Astrocyte (in vitro differentiated cells and primary cell): ENCODE measurements at regions not wholly inside any gene's neighbourhood (a gene's known extent, or its start where the extent isn't known, plus 50 kb on each side); places are given as distances from the start of the nearest gene placed in this dataset.
"Not testable (repeated sequence)": the region's sequence is repeated elsewhere in the genome, so short reads cannot be mapped to it uniquely, and the experiment has no call there.

Experiments used
- DNase-seq: peaks from one replicate; pipeline ENCODE4 v3.0.0-alpha.2; 2010; ENCODE audit warnings: low read depth
- FAIRE-seq: peaks from 2 replicates; lab custom pipeline; 2011; peaks lifted over from hg19 to GRCh38; lab: Jason Lieb, UNC
- H2AFZ ChIP-seq: 2 replicates; pipeline ENCODE4 v1.6.0; 2012; ENCODE audit warnings: low read depth, low read length, inconsistent platforms
- H3K27ac ChIP-seq: 2 replicates; pipeline ENCODE4 v1.5.1; 2011; ENCODE audit warnings: low read depth, low read length, inconsistent platforms
- H3K27me3 ChIP-seq: 2 replicates; pipeline ENCODE4 v1.6.0; 2011; ENCODE audit warnings: low read length, inconsistent platforms; ENCODE audit not compliant: insufficient read depth
- H3K36me3 ChIP-seq: 2 replicates; pipeline ENCODE4 v1.5.1; 2011; ENCODE audit warnings: low read length, inconsistent platforms; ENCODE audit not compliant: insufficient read depth
- H3K4me1 ChIP-seq: 2 replicates; pipeline ENCODE4 v1.5.1; 2011; ENCODE audit warnings: low read length, inconsistent platforms; ENCODE audit not compliant: insufficient read depth
- H3K4me2 ChIP-seq: 2 replicates; pipeline ENCODE4 v1.6.0; 2012; ENCODE audit warnings: low read length, inconsistent platforms
- H3K4me3 ChIP-seq: 2 replicates; pipeline ENCODE4 v1.5.1; 2011; ENCODE audit warnings: low read depth, mild to moderate bottlenecking, low read length, inconsistent platforms; ENCODE audit not compliant: insufficient read depth
- H3K79me2 ChIP-seq: 2 replicates; pipeline ENCODE4 v1.6.0; 2012; ENCODE audit warnings: mild to moderate bottlenecking, low read length, inconsistent platforms; ENCODE audit not compliant: insufficient read depth
- H3K9ac ChIP-seq: 2 replicates; pipeline ENCODE4 v1.6.0; 2012; ENCODE audit warnings: mild to moderate bottlenecking, low read length, inconsistent platforms
- H3K9me3 ChIP-seq: 2 replicates; pipeline ENCODE4 v1.5.1; 2012; ENCODE audit warnings: low read depth, mild to moderate bottlenecking, low read length, inconsistent platforms; ENCODE audit not compliant: insufficient read depth
- H4K20me1 ChIP-seq: 2 replicates; pipeline ENCODE4 v1.6.0; 2012; ENCODE audit warnings: low read length, inconsistent platforms; ENCODE audit not compliant: insufficient read depth
- H3K27ac Mint-ChIP-seq: one replicate; pipeline ENCODE4 v1.8.0; 2021; ENCODE audit warnings: mild to moderate bottlenecking, mixed read lengths; ENCODE audit not compliant: unreplicated experiment
- H3K27me3 Mint-ChIP-seq: one replicate; pipeline ENCODE4 v1.8.0; 2021; ENCODE audit warnings: low read depth, mixed read lengths; ENCODE audit not compliant: unreplicated experiment
- H3K36me3 Mint-ChIP-seq: one replicate; pipeline ENCODE4 v1.8.0; 2021; ENCODE audit warnings: low read depth, mixed read lengths; ENCODE audit not compliant: unreplicated experiment
- H3K4me1 Mint-ChIP-seq: one replicate; pipeline ENCODE4 v1.8.0; 2021; ENCODE audit warnings: low read depth, mixed read lengths; ENCODE audit not compliant: unreplicated experiment
- H3K4me3 Mint-ChIP-seq: one replicate; pipeline ENCODE4 v1.8.0; 2021; ENCODE audit warnings: mild to moderate bottlenecking, moderate library complexity, mixed read lengths; ENCODE audit not compliant: unreplicated experiment
- H3K9me3 Mint-ChIP-seq: one replicate; pipeline ENCODE4 v1.8.0; 2021; ENCODE audit warnings: mild to moderate bottlenecking, mixed read lengths; ENCODE audit not compliant: unreplicated experiment
- CTCF ChIP-seq: IDR thresholded peaks from 2 replicates; pipeline ENCODE4 v1.5.1; 2011; ENCODE audit warnings: low read depth, mild to moderate bottlenecking, inconsistent platforms, low read length, moderate library complexity; ENCODE audit not compliant: insufficient read depth
- EZH2 ChIP-seq: IDR thresholded peaks from 2 replicates; pipeline ENCODE4 v1.6.1; 2012; ENCODE audit warnings: mild to moderate bottlenecking, low read length, inconsistent platforms; ENCODE audit not compliant: insufficient read depth

GRCh38 chr10:3559011-3559410 lies 226.0 kb downstream of the KLF6 start:
- H3K4me1 ChIP-seq = no peaks in the 10 kb centered on the region
- FAIRE-seq (no peak), DNase-seq (no peak)
- H3K79me2 ChIP-seq = no peaks in the 10 kb centered on the region
- H3K27me3 ChIP-seq = no peaks in the 10 kb centered on the region
- no peaks in the 10 kb centered on the region for H3K36me3 ChIP-seq
- Mint-ChIP-seq H3K27ac (no peak overlapping the region), H3K27me3 (no peaks in the 10 kb centered on the region), H3K9me3 (no peaks in the 10 kb centered on the region), H3K4me1 (peaks cover 6% of the 10 kb centered on the region), H3K4me3 (no peak overlapping the region), H3K36me3 (no peaks in the 10 kb centered on the region)
- H3K4me2 ChIP-seq = no peak overlapping the region
- no peak overlapping the region for H3K27ac ChIP-seq
- H4K20me1 ChIP-seq = no peaks in the 10 kb centered on the region
- TF ChIP-seq CTCF = no peak
- no peak for TF ChIP-seq EZH2
- no peaks in the 10 kb centered on the region for H3K9me3 ChIP-seq
- no peak overlapping the region for H2AFZ ChIP-seq
- H3K9ac ChIP-seq = no peak overlapping the region
- H3K4me3 ChIP-seq = no peak overlapping the region

- not testable (repeated sequence) for H3K27me3 Mint-ChIP-seq, H3K4me2 ChIP-seq, FAIRE-seq, H3K4me3 Mint-ChIP-seq, H3K27ac Mint-ChIP-seq, H4K20me1 ChIP-seq, H3K79me2 ChIP-seq, H3K9me3 ChIP-seq, H3K36me3 ChIP-seq, H2AFZ ChIP-seq, DNase-seq, H3K4me1 Mint-ChIP-seq, H3K36me3 Mint-ChIP-seq, H3K9ac ChIP-seq, H3K4me1 ChIP-seq, H3K27me3 ChIP-seq, H3K9me3 Mint-ChIP-seq
- Histone ChIP-seq H3K4me3 (peak overlapping the region; percentile 3), H3K27ac (peak overlapping the region; percentile 6)
Measured at GRCh38 chr10:3556191-3557017, 228.6 kb downstream of the KLF6 start.

GRCh38 chr10:3554121-3554522 lies 230.9 kb downstream of the KLF6 start:
- Mint-ChIP-seq H3K27me3 (no peaks in the 10 kb centered on the region), H3K36me3 (no peaks in the 10 kb centered on the region), H3K4me1 (peaks cover 2% of the 10 kb centered on the region), H3K4me3 (no peak overlapping the region), H3K27ac (no peak overlapping the region), H3K9me3 (no peaks in the 10 kb centered on the region)
- H3K9ac ChIP-seq = no peak overlapping the region
- no peaks in the 10 kb centered on the region for H4K20me1 ChIP-seq
- peaks cover 2% of the 10 kb centered on the region for H3K4me1 ChIP-seq
- no peaks in the 10 kb centered on the region for H3K79me2 ChIP-seq
- DNase-seq (no peak), FAIRE-seq (no peak)
- H3K27me3 ChIP-seq = no peaks in the 10 kb centered on the region
- no peaks in the 10 kb centered on the region for H3K9me3 ChIP-seq
- no peak for TF ChIP-seq EZH2
- no peak for TF ChIP-seq CTCF
- H3K27ac ChIP-seq = no peak overlapping the region
- no peak overlapping the region for H3K4me3 ChIP-seq
- no peaks in the 10 kb centered on the region for H3K36me3 ChIP-seq
- no peak overlapping the region for H2AFZ ChIP-seq
- H3K4me2 ChIP-seq = no peak overlapping the region
